ENCODE measurements at regions not wholly inside any gene's neighbourhood (a gene's known extent, or its start where the extent isn't known, plus 50 kb on each side); places are given as distances from the start of the nearest gene placed in this dataset.

DNA sequence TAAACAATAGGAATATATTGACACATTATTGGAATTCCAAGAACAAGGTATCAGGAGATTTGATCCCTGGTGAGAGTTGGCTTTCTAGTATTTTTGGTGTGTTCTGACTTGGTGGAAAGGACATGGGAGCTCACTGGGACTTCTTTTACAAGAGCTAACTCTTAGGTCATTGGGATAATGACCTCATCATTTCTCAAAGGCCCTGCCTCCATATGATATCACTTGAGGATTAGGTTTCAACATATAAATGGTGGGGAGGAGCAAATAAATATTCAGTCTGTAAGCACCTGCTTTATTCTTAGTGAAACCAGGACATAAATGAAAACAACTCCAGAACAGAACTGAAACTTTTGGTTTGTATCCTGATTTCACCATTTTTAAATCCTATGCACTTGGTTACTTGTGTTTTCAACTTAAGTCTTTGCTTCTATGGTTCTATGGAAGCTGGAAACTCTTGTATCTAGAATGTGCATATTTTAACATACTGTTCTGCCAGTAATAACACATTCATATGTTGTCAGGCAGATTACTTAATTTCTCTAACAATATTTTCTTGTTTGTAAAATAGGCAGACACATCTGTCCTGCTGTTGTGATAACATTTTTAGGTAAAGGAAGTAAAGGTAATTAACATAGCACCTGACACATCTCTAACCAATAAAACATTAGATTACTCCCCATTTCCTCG is 1527.7 kb upstream of the CDH8 start:
- no peak for DNase-seq

DNA sequence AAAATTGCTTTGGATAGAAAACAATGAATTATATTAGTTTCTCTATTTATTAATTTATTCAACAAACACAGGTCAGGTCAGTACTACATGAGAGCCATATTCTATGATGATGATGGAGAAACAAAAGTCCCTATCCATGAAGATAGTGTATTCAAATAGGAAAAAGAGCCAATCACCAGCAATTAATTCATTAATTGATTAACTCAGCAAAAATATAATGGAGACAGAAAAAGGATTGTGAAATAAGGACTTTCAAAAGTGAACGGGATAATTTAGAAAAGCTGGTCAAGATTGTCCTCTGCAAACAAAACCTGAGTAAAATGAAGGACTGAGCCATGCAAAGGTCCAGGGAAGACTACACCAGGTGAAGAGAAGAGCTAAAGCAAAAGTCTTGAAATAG is 1517.7 kb upstream of the CDH8 start:
- no peak for DNase-seq

DNA sequence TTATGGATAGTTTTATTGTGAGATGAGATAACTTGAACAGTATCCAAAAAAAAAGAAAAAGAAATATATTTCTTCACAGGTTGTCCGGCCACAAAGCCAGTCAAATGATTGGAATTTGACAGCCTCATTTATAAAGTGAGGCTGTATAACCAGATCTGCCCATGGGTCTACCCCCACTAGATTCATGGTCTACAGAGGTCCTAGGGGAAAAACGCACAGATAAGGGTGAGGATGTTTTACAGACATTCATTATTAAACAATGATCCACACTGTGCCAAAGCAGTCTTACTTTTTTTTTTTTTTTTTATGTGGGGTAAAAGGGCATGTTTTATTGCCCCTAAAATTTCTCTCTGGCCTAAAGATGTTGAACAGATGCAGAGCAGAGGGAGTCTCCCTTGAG is 1503.0 kb upstream of the CDH8 start:
- no peak for DNase-seq

DNA sequence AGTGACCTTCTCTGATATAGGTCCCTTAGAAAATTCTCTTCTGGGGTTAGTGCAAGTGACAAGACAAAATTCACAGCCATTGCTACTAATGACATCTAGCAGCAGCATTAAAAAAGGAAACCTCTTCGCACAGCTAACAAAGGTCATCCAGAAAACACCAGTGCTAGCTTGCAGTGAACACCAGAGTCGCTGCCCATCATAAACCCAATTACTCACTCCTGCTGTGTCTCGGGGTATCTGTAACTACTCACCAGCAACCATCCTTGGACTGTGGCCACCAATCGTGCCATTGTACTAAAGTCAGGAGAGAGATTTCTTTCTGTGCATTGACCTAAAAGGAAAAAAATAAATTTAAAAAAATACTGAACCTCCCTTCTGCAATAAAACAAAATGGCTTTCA is 1494.7 kb upstream of the CDH8 start:
- no peak for DNase-seq

DNA sequence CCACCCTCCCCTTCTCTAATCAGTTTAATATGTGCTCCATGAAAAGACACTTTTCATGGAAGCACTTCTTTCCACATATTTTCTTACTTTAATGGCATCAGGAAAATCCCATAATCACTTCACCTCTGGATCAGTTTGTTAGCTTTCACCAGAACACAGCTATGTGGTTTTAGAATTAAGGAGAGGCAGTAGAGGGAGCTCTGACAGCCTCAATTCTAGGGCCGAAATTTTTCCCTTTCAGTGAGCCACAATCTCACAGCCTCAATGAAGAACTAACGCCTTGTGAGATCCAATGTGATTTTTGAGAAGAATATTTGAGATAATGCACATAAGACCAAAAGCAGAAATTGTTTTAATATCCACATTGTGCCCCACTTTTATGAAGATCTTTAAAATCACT is 1494.0 kb upstream of the CDH8 start:
- DNase-seq: no peak

DNA sequence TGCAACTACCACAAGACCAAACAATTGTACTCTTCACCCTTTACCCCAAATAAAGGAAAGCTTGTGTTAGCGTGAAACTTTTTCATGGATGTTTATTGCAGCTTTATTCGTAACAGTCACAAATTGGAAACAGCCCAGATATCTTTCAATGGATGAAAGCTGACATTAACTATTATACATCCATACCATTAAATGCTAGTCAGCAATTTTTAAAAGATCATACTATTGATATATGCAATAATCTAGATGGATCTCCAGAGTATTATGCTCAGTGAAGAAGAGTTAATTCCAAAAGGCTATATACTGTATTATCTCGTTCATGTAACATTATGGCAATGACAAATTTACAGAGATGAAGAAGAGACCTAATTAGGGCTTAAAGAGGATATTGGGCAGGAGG is 1491.2 kb upstream of the CDH8 start:
- DNase-seq: no peak

DNA sequence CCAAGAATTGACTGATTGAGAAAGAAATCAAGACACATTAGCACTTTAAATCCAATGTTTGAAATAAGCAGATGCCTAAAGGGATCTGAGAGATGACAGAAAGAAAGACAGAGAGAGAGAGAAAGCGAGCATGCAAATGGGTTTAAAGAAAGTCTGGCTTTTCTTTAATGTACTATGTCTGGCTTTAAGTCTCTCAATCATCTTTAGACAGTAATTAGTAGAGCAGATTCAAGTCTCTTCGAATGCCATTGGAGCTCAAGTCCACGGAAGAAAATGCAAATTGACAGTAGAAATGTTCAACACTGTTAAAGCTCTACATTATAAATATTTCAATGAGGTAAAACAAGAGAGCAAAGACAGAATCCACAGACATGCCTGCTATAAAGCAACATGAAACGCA is 1480.2 kb upstream of the CDH8 start:
- no peak for DNase-seq

DNA sequence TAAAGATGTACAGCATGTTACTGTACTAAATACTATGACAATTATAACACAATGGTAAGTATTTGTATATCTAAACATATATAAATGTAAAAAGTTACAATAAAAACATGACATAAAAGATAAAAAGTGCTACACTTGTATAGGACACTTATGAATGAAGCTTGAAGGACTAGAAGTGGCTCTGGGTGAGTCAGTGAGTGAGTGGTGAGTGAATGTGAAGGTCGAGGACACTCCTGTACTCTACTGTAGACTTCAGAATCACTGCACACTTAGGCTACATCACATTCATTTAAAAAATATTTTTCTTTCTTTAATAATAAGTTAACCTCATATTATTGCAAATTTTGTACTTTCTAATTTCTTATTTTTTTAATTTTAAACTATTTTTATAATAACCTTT is 1476.7 kb upstream of the CDH8 start:
- DNase-seq: no peak

DNA sequence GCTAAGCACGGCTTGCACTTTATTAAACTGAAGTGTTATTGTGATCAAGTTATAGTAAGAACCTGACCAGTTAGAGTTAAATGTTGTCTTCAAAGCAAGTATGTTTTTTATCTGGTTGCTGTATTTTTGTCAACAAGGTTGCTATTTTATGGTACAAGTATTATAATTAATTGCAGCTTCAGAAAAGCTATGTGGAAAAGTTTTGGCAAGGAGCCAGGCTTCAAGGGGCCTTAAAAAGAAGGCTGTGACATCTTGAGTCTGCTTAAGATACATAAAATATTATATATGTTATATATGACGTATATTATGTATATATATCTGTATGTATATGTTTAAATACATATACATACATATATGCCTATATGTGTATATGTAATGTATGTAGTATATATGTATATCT is 1461.2 kb upstream of the CDH8 start:
- DNase-seq: no peak

DNA sequence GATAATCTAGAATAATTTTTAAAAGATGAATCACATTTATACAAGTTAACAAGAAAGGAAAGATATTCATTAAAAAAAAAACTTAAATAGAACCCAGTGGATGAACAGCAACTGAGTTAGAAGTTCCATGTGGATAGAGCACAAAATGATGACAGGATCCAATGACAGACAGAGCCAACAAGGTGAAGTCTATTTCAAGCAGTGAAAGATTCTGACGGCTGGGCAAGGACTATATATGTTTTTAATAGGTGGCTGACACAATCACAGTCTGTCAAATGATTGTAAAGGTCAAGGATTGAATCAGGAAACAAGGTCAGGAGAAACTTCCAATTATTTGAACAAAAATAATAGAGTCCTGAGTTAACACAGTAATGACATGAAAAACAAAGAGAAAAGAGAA is 1460.0 kb upstream of the CDH8 start:
- no peak for DNase-seq

DNA sequence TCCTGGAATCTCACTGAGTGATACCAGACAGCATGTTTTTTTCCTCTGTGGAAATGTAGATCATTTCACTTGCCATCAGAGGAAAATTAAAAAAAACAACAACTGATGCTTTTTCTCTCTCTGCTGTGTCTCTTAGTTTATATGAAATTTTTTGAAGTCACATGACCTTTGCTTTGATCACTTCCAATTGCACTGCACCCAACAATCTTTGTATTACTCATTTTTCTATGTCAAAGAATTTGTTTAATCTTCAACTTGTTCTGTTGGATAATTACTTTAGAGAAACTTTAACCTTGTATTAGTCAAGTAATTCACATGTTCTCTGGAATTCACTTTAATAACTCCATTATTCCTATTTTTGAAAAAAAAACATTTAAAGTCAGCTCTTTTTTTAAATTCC is 1452.7 kb upstream of the CDH8 start:
- no peak for DNase-seq

DNA sequence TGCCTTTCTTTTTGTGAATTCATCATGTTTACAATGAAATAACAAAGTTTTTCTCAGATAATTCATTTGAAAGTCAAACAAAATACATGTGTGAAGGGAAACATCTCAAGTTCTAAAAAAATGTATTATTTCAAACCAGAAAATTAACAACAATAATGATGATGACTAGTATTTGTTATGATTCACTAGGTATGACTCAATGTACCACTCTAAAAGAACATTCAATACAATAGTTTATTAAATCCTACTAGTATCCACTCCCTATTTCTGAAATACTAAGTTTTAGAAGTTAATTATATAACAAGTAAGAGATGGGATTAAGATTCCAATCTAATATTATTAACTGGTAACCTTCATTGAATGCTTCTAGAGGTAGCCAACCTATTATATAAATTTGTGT is 1444.8 kb upstream of the CDH8 start:
- DNase-seq: no peak

DNA sequence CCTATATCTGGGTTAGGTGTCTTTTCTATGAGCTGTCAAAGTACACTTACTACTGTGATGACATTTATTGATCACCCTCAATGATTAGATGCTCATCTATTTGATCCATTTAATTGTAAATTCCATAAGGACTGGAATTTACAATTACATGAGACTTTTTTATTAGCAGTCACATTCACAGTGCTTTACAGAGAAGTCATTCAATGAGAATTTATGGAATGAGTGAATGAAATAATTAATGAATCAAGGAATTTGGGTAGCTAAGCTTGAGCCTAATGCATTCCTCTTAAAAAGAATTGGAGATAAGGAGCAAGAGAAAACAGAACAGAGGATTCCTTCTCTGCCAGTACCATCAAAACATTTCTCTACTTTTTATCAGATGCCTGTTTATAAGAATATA is 1437.5 kb upstream of the CDH8 start:
- no peak for DNase-seq

DNA sequence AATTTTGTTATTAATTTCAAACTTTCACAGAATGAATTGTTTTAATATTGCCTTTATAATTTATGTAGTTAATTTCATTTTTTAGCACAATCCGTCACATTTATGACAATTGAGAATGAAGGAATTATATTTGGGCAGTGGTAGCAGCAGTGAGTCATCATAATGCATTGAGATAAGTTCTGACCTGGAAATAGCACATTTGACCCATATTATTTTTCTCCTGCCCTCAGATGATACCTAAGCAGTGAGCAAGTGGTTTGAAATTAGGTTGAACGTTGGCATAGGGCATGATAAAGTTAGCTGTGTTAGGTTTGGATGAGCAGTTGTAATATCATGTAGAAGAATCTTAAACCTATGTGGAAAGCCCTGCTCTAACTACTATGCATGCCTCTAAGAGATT is 1431.3 kb upstream of the CDH8 start:
- DNase-seq: no peak

DNA sequence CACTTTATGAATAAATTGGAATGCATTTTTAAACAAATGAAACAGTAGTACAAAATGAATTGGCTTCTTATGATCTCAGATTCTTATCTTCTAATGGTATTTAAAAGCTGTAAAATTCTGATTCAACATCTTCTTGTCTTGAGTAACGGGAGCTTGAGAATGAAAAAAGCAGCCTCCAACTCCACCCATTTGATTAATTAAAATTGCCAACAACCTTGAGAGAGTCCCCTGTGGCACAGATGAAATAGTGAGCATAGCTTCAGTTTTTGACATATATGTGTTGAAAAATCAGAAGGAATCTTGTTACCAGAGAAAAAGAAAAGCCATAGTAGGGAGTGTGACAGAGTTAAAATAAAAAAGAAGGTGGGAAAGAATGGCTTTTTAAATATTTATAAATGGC is 1426.1 kb upstream of the CDH8 start:
- DNase-seq: no peak

DNA sequence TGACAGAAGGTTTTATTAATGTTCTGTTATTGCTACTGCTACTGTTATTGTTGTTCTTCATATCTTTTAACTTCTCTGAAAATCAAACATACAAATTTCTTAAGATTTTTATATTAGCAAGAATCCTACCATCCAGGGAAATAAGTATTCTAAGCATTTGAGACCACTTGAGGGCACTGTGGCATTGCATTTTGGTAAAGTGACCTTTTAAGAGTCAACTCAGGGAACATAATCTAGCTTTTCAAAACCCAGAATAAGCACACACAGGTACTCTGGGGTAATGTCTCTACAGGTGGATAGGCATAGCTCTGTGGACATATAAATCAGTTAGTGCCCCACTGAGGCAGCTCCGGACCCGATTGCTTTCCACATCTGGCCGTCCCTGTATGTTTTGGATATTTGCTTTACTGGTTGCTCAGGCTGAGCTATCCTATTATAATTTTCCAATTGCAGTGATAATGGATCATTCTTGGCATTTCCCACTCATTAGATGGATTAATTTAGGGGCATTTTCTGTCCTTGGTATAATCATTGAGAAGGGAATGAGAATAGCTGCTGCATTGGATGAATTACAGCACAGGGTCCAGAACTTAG is 1425.1 kb upstream of the CDH8 start:
- peak in 1 of 2 experiments; percentile 27 for DNase-seq

DNA sequence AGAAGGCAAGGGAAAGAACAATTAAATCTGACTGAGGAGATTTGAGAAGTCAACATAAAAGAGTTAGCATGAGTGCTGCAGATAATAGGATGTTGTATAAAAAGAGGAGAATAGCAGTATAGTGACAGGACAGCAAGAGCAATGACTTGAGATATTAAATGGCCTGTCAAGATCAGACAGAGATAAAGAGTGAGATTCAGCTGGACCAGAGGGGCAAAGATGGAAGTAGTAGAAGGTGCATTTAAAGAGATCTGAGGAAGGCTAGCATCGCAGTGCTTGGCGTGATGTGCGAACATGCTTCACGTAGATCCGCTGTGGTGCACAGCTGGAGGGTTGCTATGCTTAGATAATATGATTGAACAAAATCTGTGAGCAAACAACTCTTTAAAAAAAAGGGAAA is 1422.6 kb upstream of the CDH8 start:
- no peak for DNase-seq

DNA sequence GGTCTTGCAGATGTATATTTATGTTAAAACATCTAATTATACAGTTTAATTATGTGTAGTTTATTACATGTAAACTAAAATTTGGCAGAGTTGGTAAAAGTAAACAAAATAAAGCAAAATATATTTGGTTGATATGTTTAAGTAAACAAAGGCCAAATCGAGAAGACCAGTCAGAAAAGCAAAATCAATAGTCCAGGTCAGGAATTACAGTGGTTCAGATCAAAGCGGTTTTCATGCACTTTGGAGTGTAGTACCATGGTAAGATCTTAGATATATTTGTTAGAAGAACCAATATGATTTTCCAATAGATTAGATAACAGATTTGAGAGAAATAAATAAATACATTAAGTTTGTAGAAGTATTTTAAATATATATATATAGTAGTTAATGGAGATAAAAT is 1421.6 kb upstream of the CDH8 start:
- DNase-seq: no peak

DNA sequence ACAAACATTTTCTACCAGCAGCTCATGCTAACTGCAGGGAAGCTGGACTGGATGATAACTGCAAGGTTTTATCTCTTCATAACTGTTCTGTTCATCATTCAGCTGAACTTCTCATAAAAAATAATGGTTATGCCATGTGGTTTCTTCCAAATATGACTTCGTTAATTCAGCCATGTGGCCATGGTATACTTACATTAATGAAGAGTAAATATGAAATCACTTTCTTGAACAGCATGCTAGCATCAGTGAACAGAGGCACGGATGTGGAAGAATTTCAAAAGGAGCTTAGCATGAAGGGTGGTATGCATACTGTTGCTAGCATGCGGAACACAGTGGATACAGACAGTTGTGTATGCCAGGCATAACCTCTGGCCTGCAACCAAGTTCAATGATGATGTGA is 1417.0 kb upstream of the CDH8 start:
- DNase-seq: no peak

DNA sequence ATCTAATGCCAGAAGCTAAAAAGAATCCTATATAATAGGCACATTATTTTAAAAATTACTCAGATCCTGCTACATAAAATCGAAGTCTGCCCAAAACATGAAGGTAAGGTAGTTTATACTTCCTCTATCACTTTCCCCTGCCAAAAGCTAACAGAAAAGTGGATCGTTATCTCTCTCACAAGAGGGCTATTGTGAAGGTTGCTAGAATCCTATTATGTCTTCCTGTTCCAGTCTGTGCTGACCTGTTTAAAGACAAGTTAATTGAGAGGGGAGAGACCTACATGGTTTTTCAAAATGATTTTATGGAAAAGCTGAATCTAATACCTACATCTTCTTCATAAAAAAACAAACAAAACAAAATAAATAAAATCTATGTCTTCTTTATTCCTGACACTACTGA is 1410.9 kb upstream of the CDH8 start:
- no peak for DNase-seq

DNA sequence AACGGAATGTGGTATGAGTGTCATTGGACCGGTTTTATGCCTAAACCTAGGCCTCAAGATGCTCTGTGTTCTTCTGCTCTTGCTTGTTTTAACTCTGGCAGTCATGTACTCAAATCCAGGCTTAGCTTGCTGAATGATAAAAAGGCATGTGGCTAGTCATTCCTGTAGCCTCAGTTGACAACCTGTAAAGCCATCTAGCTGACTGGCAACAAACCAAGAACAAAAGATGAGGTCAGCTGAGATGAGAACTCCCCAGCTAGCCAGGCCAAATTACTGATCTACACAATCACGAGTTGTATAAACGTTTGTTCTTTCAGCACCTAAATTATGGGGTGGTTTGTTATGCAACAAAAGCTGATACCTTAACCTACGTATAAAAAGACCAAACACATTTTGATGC is 1406.0 kb upstream of the CDH8 start:
- no peak for DNase-seq

DNA sequence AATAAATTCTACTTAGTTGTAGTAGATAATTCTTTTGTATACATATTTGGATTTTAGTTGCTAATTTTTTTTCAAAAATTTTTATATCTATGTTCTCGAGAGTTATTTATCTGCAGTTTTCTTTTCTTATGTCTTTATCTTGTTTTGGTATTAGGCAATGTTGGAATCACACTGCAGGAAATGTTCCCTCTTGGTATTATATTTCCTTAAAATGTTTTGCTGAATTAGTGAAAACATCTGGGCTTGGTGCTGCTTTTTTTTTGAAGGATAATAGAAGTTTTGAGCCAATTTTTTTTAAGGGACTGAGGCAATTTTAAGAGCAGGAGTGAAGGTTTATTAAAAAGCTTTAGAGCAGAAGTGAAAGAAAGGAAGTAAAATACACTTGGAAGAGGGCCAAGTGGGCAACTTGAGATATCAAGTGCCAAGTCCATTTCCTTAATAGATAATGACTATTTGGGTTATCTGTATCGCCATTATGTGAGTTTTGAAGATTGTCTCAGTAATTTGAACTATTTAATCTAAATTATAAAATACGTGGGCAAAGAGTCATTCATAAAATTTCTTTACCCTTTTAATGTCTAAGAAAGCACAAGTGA is 1390.1 kb upstream of the CDH8 start:
- DNase-seq: no peak

DNA sequence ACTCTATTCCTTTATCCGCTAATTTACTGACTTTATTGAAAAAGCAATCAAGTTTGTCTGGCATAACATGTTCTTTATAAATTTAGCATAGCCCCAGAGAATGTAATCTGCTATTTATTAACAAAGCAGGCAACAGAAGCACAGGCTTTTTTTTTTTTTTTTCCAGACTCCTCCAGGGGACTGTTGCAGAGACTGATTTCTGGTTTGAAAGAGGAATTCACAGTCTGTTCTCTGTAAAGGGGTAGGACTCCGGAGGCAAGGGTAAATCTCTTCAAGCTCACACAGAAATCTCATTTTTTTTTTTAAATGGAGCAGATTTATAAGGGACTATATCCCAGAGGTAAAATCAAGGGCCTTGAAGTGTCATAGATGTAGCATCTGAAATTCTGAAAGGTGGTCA is 1386.5 kb upstream of the CDH8 start:
- no peak for DNase-seq

DNA sequence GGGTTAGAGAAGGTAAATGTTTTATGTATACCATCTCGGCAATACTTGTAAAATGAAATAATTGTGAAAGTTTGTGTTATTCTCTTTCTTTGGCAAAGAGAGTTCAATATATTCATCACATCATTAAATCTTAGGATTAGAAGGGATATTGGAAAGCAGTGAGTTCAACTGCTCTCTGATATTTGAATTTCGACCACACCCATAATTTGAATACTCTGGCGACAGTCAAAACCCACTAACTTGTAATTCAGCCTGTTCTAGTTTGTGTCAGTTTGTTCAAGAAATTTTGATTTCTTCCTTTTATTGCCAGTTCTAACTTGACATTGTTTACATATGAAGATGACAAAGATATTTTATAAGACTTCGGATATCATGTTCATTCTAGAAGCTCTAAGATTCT is 1380.5 kb upstream of the CDH8 start:
- DNase-seq: no peak

DNA sequence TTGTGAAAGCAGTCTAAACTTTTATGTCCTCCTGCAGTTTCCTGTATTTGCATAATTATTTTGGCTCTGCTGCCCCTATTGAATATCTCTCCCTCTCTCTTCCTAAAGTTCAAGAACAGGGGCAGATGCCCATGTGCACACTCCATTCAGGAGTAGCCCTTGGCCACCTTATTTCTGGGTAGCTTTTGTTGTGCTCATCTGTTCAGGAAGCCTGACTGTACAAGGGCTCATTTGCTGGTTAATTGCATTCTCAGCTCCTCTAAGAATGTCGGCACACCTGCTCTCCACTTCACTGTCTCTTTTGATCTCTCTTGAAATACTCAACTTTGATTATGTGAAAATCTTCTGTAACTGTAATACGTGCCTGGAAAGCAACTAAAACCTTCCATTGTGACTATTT is 1378.8 kb upstream of the CDH8 start:
- no peak for DNase-seq

Data from NCI-H1930 (cell line).